ENCODE measurements at regions not wholly inside any gene's neighbourhood (a gene's known extent, or its start where the extent isn't known, plus 50 kb on each side); places are given as distances from the start of the nearest gene placed in this dataset.

GRCh38 chr2:53275743-53276142, 491.9 kb upstream of the CHAC2 start:
- TF ChIP-seq CTCF (conservative IDR thresholded peaks at IDR 0.05), result no peak
- TF ChIP-seq EZH2 (IDR thresholded peaks at IDR 0.05; ENCODE audit: low read depth), result no peak

Measured in PC-9 (cell line).